GM23338 (cell line): ENCODE measurements at regions not wholly inside any gene's neighbourhood (a gene's known extent, or its start where the extent isn't known, plus 50 kb on each side); places are given as distances from the start of the nearest gene placed in this dataset.

ENCODE experiments used
- ATAC-seq: fragments of 200-7000 bp; cut with Tn5 transposase; 3 replicates; pipeline ENCODE4 v1.9.1; 2020
- DNase-seq: peaks from one replicate; pipeline ENCODE4 v3.0.0-alpha.2; 2015; ENCODE audit warnings: low spot score
- H2AFZ ChIP-seq: fragments of 200-600 bp; sonication (generic); 2 replicates; pipeline ENCODE4 v1.8.0; 2016; ENCODE audit warnings: antibody characterized with exemption, mild to moderate bottlenecking, moderate library complexity
- H3F3A ChIP-seq: fragments of 200-600 bp; sonication (generic); replicated peaks from 2 replicates; pipeline ENCODE4 v1.8.0; 2017; ENCODE audit warnings: antibody characterized with exemption, mixed run types, low read depth
- H3K27ac ChIP-seq: fragments of 200-600 bp; sonication (generic); 2 replicates; pipeline ENCODE4 v1.6.1; 2016; ENCODE audit warnings: low read depth
- H3K27me3 ChIP-seq: fragments of 200-600 bp; sonication (generic); 2 replicates; pipeline ENCODE4 v1.8.0; 2016; ENCODE audit warnings: mild to moderate bottlenecking, mixed run types, moderate library complexity; ENCODE audit not compliant: insufficient read depth
- H3K36me3 ChIP-seq: fragments of 200-600 bp; sonication (generic); 2 replicates; pipeline ENCODE4 v1.8.0; 2016; ENCODE audit warnings: mild to moderate bottlenecking; ENCODE audit not compliant: insufficient read depth
- H3K4me1 ChIP-seq: fragments of 200-600 bp; sonication (generic); 2 replicates; pipeline ENCODE4 v1.8.0; 2016; ENCODE audit warnings: mild to moderate bottlenecking, moderate library complexity; ENCODE audit not compliant: insufficient read depth
- H3K4me2 ChIP-seq: fragments of 200-600 bp; sonication (generic); 2 replicates; pipeline ENCODE4 v1.7.1; 2017; ENCODE audit warnings: mixed run types
- H3K4me3 ChIP-seq: fragments of 200-600 bp; sonication (generic); 2 replicates; pipeline ENCODE4 v1.6.1; 2016; ENCODE audit warnings: mixed run types
- H3K79me2 ChIP-seq: fragments of 200-600 bp; sonication (generic); replicated peaks from 2 replicates; pipeline ENCODE4 v1.8.0; 2017; ENCODE audit warnings: mild to moderate bottlenecking; ENCODE audit not compliant: insufficient read depth
- H3K9me2 ChIP-seq: fragments of 200-600 bp; sonication (generic); 2 replicates; pipeline ENCODE4 v1.8.0; 2017; ENCODE audit not compliant: insufficient read depth
- H4K20me1 ChIP-seq: fragments of 200-600 bp; sonication (generic); replicated peaks from 2 replicates; pipeline ENCODE4 v1.8.0; 2017; ENCODE audit warnings: mild to moderate bottlenecking; ENCODE audit not compliant: insufficient read depth
- H3K27ac Mint-ChIP-seq: 2 replicates; pipeline ENCODE4 v1.8.0; 2020; ENCODE audit warnings: inconsistent platforms, mild to moderate bottlenecking, moderate library complexity, mixed read lengths
- H3K27me3 Mint-ChIP-seq: 3 replicates; pipeline ENCODE4 v1.8.0; 2022; ENCODE audit warnings: low read depth, mild to moderate bottlenecking, moderate library complexity, mixed read lengths, inconsistent platforms; ENCODE audit not compliant: insufficient read depth, poor library complexity
- H3K36me3 Mint-ChIP-seq: 3 replicates; pipeline ENCODE4 v1.8.0; 2021; ENCODE audit warnings: low read depth, mild to moderate bottlenecking, inconsistent platforms, moderate library complexity, mixed read lengths
- H3K4me1 Mint-ChIP-seq: 3 replicates; pipeline ENCODE4 v1.8.0; 2020; ENCODE audit warnings: mild to moderate bottlenecking, inconsistent platforms, mixed read lengths
- H3K4me3 Mint-ChIP-seq: 3 replicates; pipeline ENCODE4 v1.8.0; 2021; ENCODE audit warnings: moderate library complexity, mild to moderate bottlenecking, inconsistent platforms, mixed read lengths
- H3K9me3 Mint-ChIP-seq: 3 replicates; pipeline ENCODE4 v1.8.0; 2020; ENCODE audit warnings: moderate library complexity, mild to moderate bottlenecking, inconsistent platforms, mixed read lengths
- CREB1 ChIP-seq: fragments of 250-450 bp; sonication (Bioruptor Pico); IDR thresholded peaks from 2 replicates; pipeline ENCODE4 v1.5.0; 2020; ENCODE audit warnings: low read depth, mild to moderate bottlenecking, moderate library complexity
- EZH2phosphoT487 ChIP-seq: fragments of 200-600 bp; sonication (generic); IDR thresholded peaks from one replicate; pipeline ENCODE4 v1.8.1; 2018; ENCODE audit warnings: antibody characterized with exemption; ENCODE audit not compliant: unreplicated experiment
- NANOG ChIP-seq: IDR thresholded peaks from 2 replicates; pipeline ENCODE4 v1.6.1; 2016; ENCODE audit warnings: antibody characterized with exemption, borderline replicate concordance
- ZNF114 ChIP-seq: fragments of 250-450 bp; sonication (Bioruptor Pico); IDR thresholded peaks from 2 replicates; pipeline ENCODE4 v1.5.0; 2020; ENCODE audit warnings: mild to moderate bottlenecking, moderate library complexity
- ZNF331 ChIP-seq: fragments of 250-450 bp; sonication (Bioruptor Pico); IDR thresholded peaks from 2 replicates; pipeline ENCODE4 v1.5.0; 2020; ENCODE audit warnings: low read depth, mild to moderate bottlenecking, moderate library complexity
- TF ChIP-seq, protein P1 (sequence below): IDR thresholded peaks from one replicate; pipeline ENCODE4 v1.6.1; 2018; ENCODE audit warnings: antibody characterized with exemption; ENCODE audit not compliant: unreplicated experiment
- TF ChIP-seq, protein P2 (sequence below): fragments of 250-450 bp; sonication (Bioruptor Pico); IDR thresholded peaks from 2 replicates; pipeline ENCODE4 v1.5.0; 2020; ENCODE audit warnings: mild to moderate bottlenecking, moderate library complexity

DNA sequence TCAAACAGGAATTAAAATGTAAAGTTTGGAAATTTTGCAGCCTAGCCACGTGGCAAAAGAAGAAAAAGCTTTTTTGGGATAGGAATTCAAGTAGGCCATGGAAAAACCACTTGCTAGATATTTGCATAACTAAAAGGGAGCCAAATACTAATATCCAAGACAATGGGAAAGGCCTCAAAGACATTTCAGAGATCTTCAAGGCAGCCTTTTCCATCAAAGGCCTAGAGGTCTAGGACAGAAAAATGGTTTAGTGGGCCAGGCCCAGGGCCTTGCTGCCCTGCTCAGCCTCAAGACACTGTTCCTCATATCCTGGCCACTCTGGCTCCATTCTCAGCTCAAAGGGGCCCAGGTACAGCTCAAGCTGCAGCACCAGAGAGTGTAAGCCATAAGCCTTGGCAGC lies 265.9 kb upstream of the RPS23 start:
- Histone ChIP-seq H3K27me3 (no peaks in the 10 kb centered on the region), H3K4me2 (no peak overlapping the region), H3K4me1 (no peaks in the 10 kb centered on the region), H2AFZ (no peak overlapping the region), H3K36me3 (peaks cover 4% of the 10 kb centered on the region; the same call in 1 of the 2 replicates), H3K9me2 (peaks cover 14% of the 10 kb centered on the region; the same call in 1 of the 2 replicates), H4K20me1 (no peaks in the 10 kb centered on the region), H3F3A (no peaks in the 10 kb centered on the region), H3K27ac (no peak overlapping the region; the same call in 1 of the 2 replicates), H3K4me3 (no peak overlapping the region), H3K79me2 (no peaks in the 10 kb centered on the region)
- Mint-ChIP-seq H3K9me3 (peaks cover 25% of the 10 kb centered on the region), H3K36me3 (peaks cover 32% of the 10 kb centered on the region), H3K4me1 (peaks cover 3% of the 10 kb centered on the region; the same call in 2 of the 3 replicates), H3K27ac (no peak overlapping the region), H3K27me3 (no peaks in the 10 kb centered on the region), H3K4me3 (no peak overlapping the region)
- DNase-seq (peak; percentile 24), ATAC-seq (peak; percentile 56)
- TF ChIP-seq, protein P1, sequence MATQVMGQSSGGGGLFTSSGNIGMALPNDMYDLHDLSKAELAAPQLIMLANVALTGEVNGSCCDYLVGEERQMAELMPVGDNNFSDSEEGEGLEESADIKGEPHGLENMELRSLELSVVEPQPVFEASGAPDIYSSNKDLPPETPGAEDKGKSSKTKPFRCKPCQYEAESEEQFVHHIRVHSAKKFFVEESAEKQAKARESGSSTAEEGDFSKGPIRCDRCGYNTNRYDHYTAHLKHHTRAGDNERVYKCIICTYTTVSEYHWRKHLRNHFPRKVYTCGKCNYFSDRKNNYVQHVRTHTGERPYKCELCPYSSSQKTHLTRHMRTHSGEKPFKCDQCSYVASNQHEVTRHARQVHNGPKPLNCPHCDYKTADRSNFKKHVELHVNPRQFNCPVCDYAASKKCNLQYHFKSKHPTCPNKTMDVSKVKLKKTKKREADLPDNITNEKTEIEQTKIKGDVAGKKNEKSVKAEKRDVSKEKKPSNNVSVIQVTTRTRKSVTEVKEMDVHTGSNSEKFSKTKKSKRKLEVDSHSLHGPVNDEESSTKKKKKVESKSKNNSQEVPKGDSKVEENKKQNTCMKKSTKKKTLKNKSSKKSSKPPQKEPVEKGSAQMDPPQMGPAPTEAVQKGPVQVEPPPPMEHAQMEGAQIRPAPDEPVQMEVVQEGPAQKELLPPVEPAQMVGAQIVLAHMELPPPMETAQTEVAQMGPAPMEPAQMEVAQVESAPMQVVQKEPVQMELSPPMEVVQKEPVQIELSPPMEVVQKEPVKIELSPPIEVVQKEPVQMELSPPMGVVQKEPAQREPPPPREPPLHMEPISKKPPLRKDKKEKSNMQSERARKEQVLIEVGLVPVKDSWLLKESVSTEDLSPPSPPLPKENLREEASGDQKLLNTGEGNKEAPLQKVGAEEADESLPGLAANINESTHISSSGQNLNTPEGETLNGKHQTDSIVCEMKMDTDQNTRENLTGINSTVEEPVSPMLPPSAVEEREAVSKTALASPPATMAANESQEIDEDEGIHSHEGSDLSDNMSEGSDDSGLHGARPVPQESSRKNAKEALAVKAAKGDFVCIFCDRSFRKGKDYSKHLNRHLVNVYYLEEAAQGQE, result no peak
- TF ChIP-seq CREB1 (CRISPR knock-in tag) (no peak), NANOG (no peak), ZNF114 (CRISPR knock-in tag) (no peak)

DNA sequence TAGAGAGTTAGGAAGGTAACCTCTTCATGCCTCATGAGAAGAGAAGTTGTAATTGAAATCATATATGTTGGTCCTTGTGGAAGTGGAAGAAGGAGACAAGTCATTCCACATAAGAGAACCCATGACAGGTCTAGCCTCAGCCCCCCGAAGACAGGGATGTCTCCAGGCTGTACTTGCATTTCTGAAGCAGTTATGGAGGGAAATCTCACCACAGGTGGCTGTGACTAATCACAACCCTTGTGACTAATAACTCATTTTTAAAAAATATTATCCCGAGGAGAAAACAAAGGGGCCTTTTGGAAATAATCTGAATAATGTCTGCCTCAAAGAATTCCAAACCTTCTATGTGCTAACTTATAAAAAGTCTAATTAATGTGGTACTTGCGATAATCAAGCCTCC lies 262.1 kb upstream of the RPS23 start:
- ATAC-seq, result no peak
- Histone ChIP-seq H3K9me2 (peaks cover 18% of the 10 kb centered on the region; the same call in 1 of the 2 replicates), H3K4me3 (no peak overlapping the region), H3K79me2 (no peaks in the 10 kb centered on the region), H3F3A (no peaks in the 10 kb centered on the region), H2AFZ (no peak overlapping the region), H3K4me1 (no peaks in the 10 kb centered on the region), H3K4me2 (no peak overlapping the region), H3K36me3 (peaks cover 4% of the 10 kb centered on the region; the same call in 1 of the 2 replicates), H4K20me1 (no peaks in the 10 kb centered on the region), H3K27ac (no peak overlapping the region), H3K27me3 (no peaks in the 10 kb centered on the region)
- no peak overlapping the region for H3K4me3 Mint-ChIP-seq
- peaks cover 25% of the 10 kb centered on the region for H3K9me3 Mint-ChIP-seq
- H3K36me3 Mint-ChIP-seq, result peaks cover 28% of the 10 kb centered on the region
- H3K4me1 Mint-ChIP-seq, result peaks cover 3% of the 10 kb centered on the region; the same call in 2 of the 3 replicates
- H3K27me3 Mint-ChIP-seq, result no peaks in the 10 kb centered on the region
- no peak overlapping the region for H3K27ac Mint-ChIP-seq
- no peak for DNase-seq
- TF ChIP-seq EZH2phosphoT487 (no peak), ZNF331 (CRISPR knock-in tag) (no peak)
- TF ChIP-seq, protein P1, result no peak
- TF ChIP-seq, protein P2, sequence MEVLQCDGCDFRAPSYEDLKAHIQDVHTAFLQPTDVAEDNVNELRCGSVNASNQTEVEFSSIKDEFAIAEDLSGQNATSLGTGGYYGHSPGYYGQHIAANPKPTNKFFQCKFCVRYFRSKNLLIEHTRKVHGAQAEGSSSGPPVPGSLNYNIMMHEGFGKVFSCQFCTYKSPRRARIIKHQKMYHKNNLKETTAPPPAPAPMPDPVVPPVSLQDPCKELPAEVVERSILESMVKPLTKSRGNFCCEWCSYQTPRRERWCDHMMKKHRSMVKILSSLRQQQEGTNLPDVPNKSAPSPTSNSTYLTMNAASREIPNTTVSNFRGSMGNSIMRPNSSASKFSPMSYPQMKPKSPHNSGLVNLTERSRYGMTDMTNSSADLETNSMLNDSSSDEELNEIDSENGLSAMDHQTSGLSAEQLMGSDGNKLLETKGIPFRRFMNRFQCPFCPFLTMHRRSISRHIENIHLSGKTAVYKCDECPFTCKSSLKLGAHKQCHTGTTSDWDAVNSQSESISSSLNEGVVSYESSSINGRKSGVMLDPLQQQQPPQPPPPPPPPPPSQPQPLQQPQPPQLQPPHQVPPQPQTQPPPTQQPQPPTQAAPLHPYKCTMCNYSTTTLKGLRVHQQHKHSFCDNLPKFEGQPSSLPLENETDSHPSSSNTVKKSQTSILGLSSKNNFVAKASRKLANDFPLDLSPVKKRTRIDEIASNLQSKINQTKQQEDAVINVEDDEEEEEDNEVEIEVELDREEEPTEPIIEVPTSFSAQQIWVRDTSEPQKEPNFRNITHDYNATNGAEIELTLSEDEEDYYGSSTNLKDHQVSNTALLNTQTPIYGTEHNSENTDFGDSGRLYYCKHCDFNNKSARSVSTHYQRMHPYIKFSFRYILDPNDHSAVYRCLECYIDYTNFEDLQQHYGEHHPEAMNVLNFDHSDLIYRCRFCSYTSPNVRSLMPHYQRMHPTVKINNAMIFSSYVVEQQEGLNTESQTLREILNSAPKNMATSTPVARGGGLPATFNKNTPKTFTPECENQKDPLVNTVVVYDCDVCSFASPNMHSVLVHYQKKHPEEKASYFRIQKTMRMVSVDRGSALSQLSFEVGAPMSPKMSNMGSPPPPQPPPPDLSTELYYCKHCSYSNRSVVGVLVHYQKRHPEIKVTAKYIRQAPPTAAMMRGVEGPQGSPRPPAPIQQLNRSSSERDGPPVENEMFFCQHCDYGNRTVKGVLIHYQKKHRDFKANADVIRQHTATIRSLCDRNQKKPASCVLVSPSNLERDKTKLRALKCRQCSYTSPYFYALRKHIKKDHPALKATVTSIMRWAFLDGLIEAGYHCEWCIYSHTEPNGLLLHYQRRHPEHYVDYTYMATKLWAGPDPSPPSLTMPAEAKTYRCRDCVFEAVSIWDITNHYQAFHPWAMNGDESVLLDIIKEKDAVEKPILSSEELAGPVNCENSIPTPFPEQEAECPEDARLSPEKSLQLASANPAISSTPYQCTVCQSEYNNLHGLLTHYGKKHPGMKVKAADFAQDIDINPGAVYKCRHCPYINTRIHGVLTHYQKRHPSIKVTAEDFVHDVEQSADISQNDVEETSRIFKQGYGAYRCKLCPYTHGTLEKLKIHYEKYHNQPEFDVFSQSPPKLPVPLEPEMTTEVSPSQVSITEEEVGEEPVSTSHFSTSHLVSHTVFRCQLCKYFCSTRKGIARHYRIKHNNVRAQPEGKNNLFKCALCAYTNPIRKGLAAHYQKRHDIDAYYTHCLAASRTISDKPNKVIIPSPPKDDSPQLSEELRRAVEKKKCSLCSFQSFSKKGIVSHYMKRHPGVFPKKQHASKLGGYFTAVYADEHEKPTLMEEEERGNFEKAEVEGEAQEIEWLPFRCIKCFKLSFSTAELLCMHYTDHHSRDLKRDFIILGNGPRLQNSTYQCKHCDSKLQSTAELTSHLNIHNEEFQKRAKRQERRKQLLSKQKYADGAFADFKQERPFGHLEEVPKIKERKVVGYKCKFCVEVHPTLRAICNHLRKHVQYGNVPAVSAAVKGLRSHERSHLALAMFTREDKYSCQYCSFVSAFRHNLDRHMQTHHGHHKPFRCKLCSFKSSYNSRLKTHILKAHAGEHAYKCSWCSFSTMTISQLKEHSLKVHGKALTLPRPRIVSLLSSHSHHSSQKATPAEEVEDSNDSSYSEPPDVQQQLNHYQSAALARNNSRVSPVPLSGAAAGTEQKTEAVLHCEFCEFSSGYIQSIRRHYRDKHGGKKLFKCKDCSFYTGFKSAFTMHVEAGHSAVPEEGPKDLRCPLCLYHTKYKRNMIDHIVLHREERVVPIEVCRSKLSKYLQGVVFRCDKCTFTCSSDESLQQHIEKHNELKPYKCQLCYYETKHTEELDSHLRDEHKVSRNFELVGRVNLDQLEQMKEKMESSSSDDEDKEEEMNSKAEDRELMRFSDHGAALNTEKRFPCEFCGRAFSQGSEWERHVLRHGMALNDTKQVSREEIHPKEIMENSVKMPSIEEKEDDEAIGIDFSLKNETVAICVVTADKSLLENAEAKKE (CRISPR knock-in tag), result no peak
